GM23338 (cell line): ENCODE measurements at regions not wholly inside any gene's neighbourhood (a gene's known extent, or its start where the extent isn't known, plus 50 kb on each side); places are given as distances from the start of the nearest gene placed in this dataset.

Source experiments
- ATAC-seq: fragments of 200-7000 bp; cut with Tn5 transposase; 3 replicates; pipeline ENCODE4 v1.9.1; 2020
- DNase-seq: peaks from one replicate; pipeline ENCODE4 v3.0.0-alpha.2; 2015; ENCODE audit warnings: low spot score
- H2AFZ ChIP-seq: fragments of 200-600 bp; sonication (generic); 2 replicates; pipeline ENCODE4 v1.8.0; 2016; ENCODE audit warnings: antibody characterized with exemption, mild to moderate bottlenecking, moderate library complexity
- H3F3A ChIP-seq: fragments of 200-600 bp; sonication (generic); replicated peaks from 2 replicates; pipeline ENCODE4 v1.8.0; 2017; ENCODE audit warnings: antibody characterized with exemption, mixed run types, low read depth
- H3K27ac ChIP-seq: fragments of 200-600 bp; sonication (generic); 2 replicates; pipeline ENCODE4 v1.6.1; 2016; ENCODE audit warnings: low read depth
- H3K27me3 ChIP-seq: fragments of 200-600 bp; sonication (generic); 2 replicates; pipeline ENCODE4 v1.8.0; 2016; ENCODE audit warnings: mild to moderate bottlenecking, mixed run types, moderate library complexity; ENCODE audit not compliant: insufficient read depth
- H3K36me3 ChIP-seq: fragments of 200-600 bp; sonication (generic); 2 replicates; pipeline ENCODE4 v1.8.0; 2016; ENCODE audit warnings: mild to moderate bottlenecking; ENCODE audit not compliant: insufficient read depth
- H3K4me1 ChIP-seq: fragments of 200-600 bp; sonication (generic); 2 replicates; pipeline ENCODE4 v1.8.0; 2016; ENCODE audit warnings: mild to moderate bottlenecking, moderate library complexity; ENCODE audit not compliant: insufficient read depth
- H3K4me2 ChIP-seq: fragments of 200-600 bp; sonication (generic); 2 replicates; pipeline ENCODE4 v1.7.1; 2017; ENCODE audit warnings: mixed run types
- H3K4me3 ChIP-seq: fragments of 200-600 bp; sonication (generic); 2 replicates; pipeline ENCODE4 v1.6.1; 2016; ENCODE audit warnings: mixed run types
- H3K79me2 ChIP-seq: fragments of 200-600 bp; sonication (generic); replicated peaks from 2 replicates; pipeline ENCODE4 v1.8.0; 2017; ENCODE audit warnings: mild to moderate bottlenecking; ENCODE audit not compliant: insufficient read depth
- H3K9me2 ChIP-seq: fragments of 200-600 bp; sonication (generic); 2 replicates; pipeline ENCODE4 v1.8.0; 2017; ENCODE audit not compliant: insufficient read depth
- H4K20me1 ChIP-seq: fragments of 200-600 bp; sonication (generic); replicated peaks from 2 replicates; pipeline ENCODE4 v1.8.0; 2017; ENCODE audit warnings: mild to moderate bottlenecking; ENCODE audit not compliant: insufficient read depth
- H3K27ac Mint-ChIP-seq: 2 replicates; pipeline ENCODE4 v1.8.0; 2020; ENCODE audit warnings: inconsistent platforms, mild to moderate bottlenecking, moderate library complexity, mixed read lengths
- H3K27me3 Mint-ChIP-seq: 3 replicates; pipeline ENCODE4 v1.8.0; 2022; ENCODE audit warnings: low read depth, mild to moderate bottlenecking, moderate library complexity, mixed read lengths, inconsistent platforms; ENCODE audit not compliant: insufficient read depth, poor library complexity
- H3K36me3 Mint-ChIP-seq: 3 replicates; pipeline ENCODE4 v1.8.0; 2021; ENCODE audit warnings: low read depth, mild to moderate bottlenecking, inconsistent platforms, moderate library complexity, mixed read lengths
- H3K4me1 Mint-ChIP-seq: 3 replicates; pipeline ENCODE4 v1.8.0; 2020; ENCODE audit warnings: mild to moderate bottlenecking, inconsistent platforms, mixed read lengths
- H3K4me3 Mint-ChIP-seq: 3 replicates; pipeline ENCODE4 v1.8.0; 2021; ENCODE audit warnings: moderate library complexity, mild to moderate bottlenecking, inconsistent platforms, mixed read lengths
- H3K9me3 Mint-ChIP-seq: 3 replicates; pipeline ENCODE4 v1.8.0; 2020; ENCODE audit warnings: moderate library complexity, mild to moderate bottlenecking, inconsistent platforms, mixed read lengths
- CREB1 ChIP-seq: fragments of 250-450 bp; sonication (Bioruptor Pico); IDR thresholded peaks from 2 replicates; pipeline ENCODE4 v1.5.0; 2020; ENCODE audit warnings: low read depth, mild to moderate bottlenecking, moderate library complexity
- CTCF ChIP-seq, 2 experiments: fragments of 200-600 bp in 1 of 2; sonication (generic) in 1 of 2; conservative IDR thresholded peaks; 2 replicates each; pipeline versions ENCODE4 v1.5.1 to v1.6.1; 2016 to 2017; ENCODE audit warnings: antibody characterized with exemption in 2 of 2, low read depth in 2 of 2, mild to moderate bottlenecking in 2 of 2, moderate library complexity in 1 of 2
- POLR2AphosphoS5 ChIP-seq: IDR thresholded peaks from 2 replicates; pipeline ENCODE4 v1.6.1; 2016; ENCODE audit warnings: antibody characterized with exemption, low read depth
- STAT1 ChIP-seq: IDR thresholded peaks from one replicate; pipeline ENCODE4 v1.6.1; 2016; ENCODE audit warnings: antibody characterized with exemption; ENCODE audit not compliant: unreplicated experiment
- ZNF462 ChIP-seq: fragments of 250-450 bp; sonication (Bioruptor Pico); IDR thresholded peaks from 2 replicates; pipeline ENCODE4 v1.5.0; 2020; ENCODE audit warnings: mild to moderate bottlenecking, moderate library complexity

- no peak for TF ChIP-seq CTCF (conservative IDR thresholded peaks at IDR 0.05; ENCODE audit: low read depth in 2 of 2)
- TF ChIP-seq ZNF462: no peak
These were observed 144.4 kb downstream of the SEC23A start (continued) for GRCh38 chr14:38958589-38958988.

GRCh38 chr14:38951451-38951850, 151.6 kb downstream of the SEC23A start:
- Histone ChIP-seq H3K9me2 (no peaks in the 10 kb centered on the region), H3K79me2 (no peaks in the 10 kb centered on the region), H3F3A (no peaks in the 10 kb centered on the region), H3K27me3 (no peaks in the 10 kb centered on the region), H3K4me3 (no peak overlapping the region), H3K27ac (no peak overlapping the region), H2AFZ (no peak overlapping the region), H4K20me1 (no peaks in the 10 kb centered on the region), H3K4me1 (no peaks in the 10 kb centered on the region), H3K4me2 (no peak overlapping the region), H3K36me3 (no peaks in the 10 kb centered on the region)
- Mint-ChIP-seq H3K4me3 (no peak overlapping the region), H3K4me1 (no peaks in the 10 kb centered on the region), H3K27me3 (no peaks in the 10 kb centered on the region), H3K9me3 (no peaks in the 10 kb centered on the region), H3K27ac (no peak overlapping the region), H3K36me3 (no peaks in the 10 kb centered on the region)
- ATAC-seq (no peak), DNase-seq (no peak)
- TF ChIP-seq STAT1 (no peak), CTCF (conservative IDR thresholded peaks at IDR 0.05; ENCODE audit: low read depth in 2 of 2) (no peak), POLR2AphosphoS5 (no peak), CREB1 (CRISPR knock-in tag) (no peak), ZNF462 (no peak)
